ENCODE measurements at regions not wholly inside any gene's neighbourhood (a gene's known extent, or its start where the extent isn't known, plus 50 kb on each side); places are given as distances from the start of the nearest gene placed in this dataset.

GRCh38 chr13:105997581-105998550, 537.6 kb downstream of the EFNB2 start:
- in situ Hi-C loops (cut with HindIII; ENCODE audit: low sequenced_read_pairs): no loop called here

GRCh38 chr13:105996391-105997025, 539.0 kb downstream of the EFNB2 start:
- in situ Hi-C loops (cut with HindIII; ENCODE audit: low sequenced_read_pairs): no loop called here

- in situ Hi-C loops (cut with HindIII; ENCODE audit: low sequenced_read_pairs): no loop called here
These were observed 541.1 kb downstream of the EFNB2 start for GRCh38 chr13:105994340-105994739.

GRCh38 chr13:105991622-105992277, 543.7 kb downstream of the EFNB2 start:
- in situ Hi-C loops (cut with HindIII; ENCODE audit: low sequenced_read_pairs): no loop called here

GRCh38 chr13:105991131-105991530, 544.3 kb downstream of the EFNB2 start:
- in situ Hi-C loops (cut with HindIII; ENCODE audit: low sequenced_read_pairs): no loop called here

GRCh38 chr13:105990256-105990958, 545.1 kb downstream of the EFNB2 start:
- in situ Hi-C loops (cut with HindIII; ENCODE audit: low sequenced_read_pairs): no loop called here

- in situ Hi-C loops (cut with HindIII; ENCODE audit: low sequenced_read_pairs): no loop called here
These were observed 550.8 kb downstream of the EFNB2 start for GRCh38 chr13:105984646-105985045.

GRCh38 chr13:105984236-105984635, 551.2 kb downstream of the EFNB2 start:
- in situ Hi-C loops (cut with HindIII; ENCODE audit: low sequenced_read_pairs): no loop called here

GRCh38 chr13:105982219-105982930, 553.1 kb downstream of the EFNB2 start:
- in situ Hi-C loops (cut with HindIII; ENCODE audit: low sequenced_read_pairs): no loop called here

GRCh38 chr13:105979131-105980011, 556.1 kb downstream of the EFNB2 start:
- in situ Hi-C loops (cut with HindIII; ENCODE audit: low sequenced_read_pairs): no loop called here

GRCh38 chr13:105974380-105974779, 561.1 kb downstream of the EFNB2 start:
- in situ Hi-C loops (cut with HindIII; ENCODE audit: low sequenced_read_pairs): no loop called here

- in situ Hi-C loops (cut with HindIII; ENCODE audit: low sequenced_read_pairs): no loop called here
These were observed 562.5 kb downstream of the EFNB2 start for GRCh38 chr13:105972811-105973590.

GRCh38 chr13:105972306-105972721, 563.1 kb downstream of the EFNB2 start:
- in situ Hi-C loops (cut with HindIII; ENCODE audit: low sequenced_read_pairs): no loop called here

- in situ Hi-C loops (cut with HindIII; ENCODE audit: low sequenced_read_pairs): no loop called here
These were observed 563.7 kb downstream of the EFNB2 start for GRCh38 chr13:105971738-105972137.

GRCh38 chr13:105971312-105971711, 564.1 kb downstream of the EFNB2 start:
- in situ Hi-C loops (cut with HindIII; ENCODE audit: low sequenced_read_pairs): no loop called here

- in situ Hi-C loops (cut with HindIII; ENCODE audit: low sequenced_read_pairs): no loop called here
These were observed 565.7 kb downstream of the EFNB2 start for GRCh38 chr13:105969761-105970160.

GRCh38 chr13:105965910-105966309, 569.6 kb downstream of the EFNB2 start:
- in situ Hi-C loops (cut with HindIII; ENCODE audit: low sequenced_read_pairs): no loop called here

- in situ Hi-C loops (cut with HindIII; ENCODE audit: low sequenced_read_pairs): no loop called here
These were observed 573.4 kb downstream of the EFNB2 start for GRCh38 chr13:105962080-105962479.

GRCh38 chr13:105961438-105961837, 574.0 kb downstream of the EFNB2 start:
- in situ Hi-C loops (cut with HindIII; ENCODE audit: low sequenced_read_pairs): no loop called here
